Left lobe of liver (tissue), 2 donors: ENCODE measurements at regions not wholly inside any gene's neighbourhood (a gene's known extent, or its start where the extent isn't known, plus 50 kb on each side); places are given as distances from the start of the nearest gene placed in this dataset.

Source experiments
- ATAC-seq: fragments of 200-7000 bp; cut with Tn5 transposase; one replicate; pipeline ENCODE4 v1.9.1; 2020; ENCODE audit warnings: mild to moderate bottlenecking, moderate library complexity
- DNase-seq: peaks from one replicate; pipeline ENCODE4 v3.0.0-alpha.2; 2020; ENCODE audit warnings: low spot score
- donor health status: DM: no; HTN: no; CAD: no; lungs with moderate emphysema.
- donor health status: DM: no; HTN: yes; CAD: no.

DNA sequence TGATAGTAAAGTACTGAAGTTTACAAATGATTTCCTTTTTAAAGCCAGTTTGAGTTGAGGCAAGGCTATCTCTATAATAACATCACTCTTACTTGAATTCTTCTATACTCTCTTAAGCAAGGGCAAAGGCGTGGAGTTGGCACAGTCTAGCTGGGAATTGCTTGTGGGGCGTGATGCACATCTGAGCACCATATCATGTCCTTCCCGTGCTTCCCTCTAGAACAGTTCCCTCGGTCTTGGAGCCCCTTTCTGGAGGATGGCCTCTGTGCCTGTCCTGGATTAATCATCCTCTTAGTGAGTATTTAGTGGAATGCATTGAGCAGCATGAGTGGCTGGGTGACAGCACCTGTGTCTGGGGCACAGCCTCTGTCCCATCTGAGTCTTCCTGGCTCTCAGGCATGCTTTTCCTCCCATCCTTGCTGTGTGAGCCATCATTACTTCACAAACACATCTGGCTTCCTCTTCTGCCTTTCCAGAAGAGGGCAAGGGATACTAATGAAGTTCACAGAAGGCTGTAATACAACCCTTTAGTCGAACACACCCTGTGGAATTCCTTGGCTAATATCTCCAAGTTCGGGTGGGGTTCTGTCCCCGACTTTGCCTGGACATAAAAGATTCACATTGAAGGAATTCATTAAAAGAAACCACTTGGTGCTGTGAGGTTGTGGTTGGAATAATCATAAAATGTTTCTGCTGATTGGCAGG is 188.2 kb downstream of the FNDC1 start:
- DNase-seq (no peak), ATAC-seq (no peak)

GRCh38 chr6:159353193-159353592 is 184.0 kb downstream of the FNDC1 start:
- ATAC-seq (no peak), DNase-seq (no peak)

- no peak for DNase-seq
- no peak for ATAC-seq
Observed at GRCh38 chr6:159351707-159352106, 182.5 kb downstream of the FNDC1 start.

DNA sequence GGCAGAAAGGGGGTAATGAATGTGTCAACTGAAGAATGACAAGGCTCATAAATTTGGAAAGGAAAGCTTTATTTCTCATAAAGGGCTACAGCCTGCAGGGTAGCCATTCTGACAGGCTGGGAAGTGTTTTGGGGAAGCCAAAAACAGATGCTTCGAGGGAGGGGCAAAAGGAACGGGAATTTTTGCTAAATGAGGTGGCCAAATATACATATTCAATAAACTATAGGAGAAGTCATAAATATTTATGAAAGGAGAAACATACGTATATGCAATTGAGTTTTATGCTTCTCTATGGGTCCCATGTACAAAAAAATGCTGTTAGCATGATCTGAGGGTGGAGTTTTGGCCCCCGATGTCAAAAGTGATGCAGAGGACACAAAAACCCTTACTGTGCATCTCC is 180.7 kb downstream of the FNDC1 start:
- ATAC-seq (no peak), DNase-seq (no peak)

GRCh38 chr6:159343709-159344108 is 174.5 kb downstream of the FNDC1 start:
- ATAC-seq, result no peak
- no peak for DNase-seq

DNA sequence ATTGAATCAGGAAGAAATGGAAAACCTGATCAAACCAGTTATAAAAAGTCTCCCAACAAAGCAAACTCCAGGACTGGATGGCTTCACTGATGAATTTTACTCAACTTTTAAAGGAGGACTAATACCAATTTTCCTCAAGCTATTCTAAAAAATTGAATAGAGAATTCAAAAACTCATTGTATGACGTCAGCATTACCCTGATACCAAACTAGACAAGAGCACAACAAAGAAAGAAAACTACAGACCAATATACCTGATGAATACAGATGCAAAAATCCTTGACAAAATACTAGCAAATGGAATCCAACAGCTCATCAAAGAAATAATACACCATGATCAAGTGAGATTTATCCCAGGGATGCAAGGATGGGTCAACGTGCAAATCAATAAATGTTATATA is 172.9 kb downstream of the FNDC1 start:
- no peak for DNase-seq
- ATAC-seq, result no peak

GRCh38 chr6:159334068-159334467 is 164.9 kb downstream of the FNDC1 start:
- DNase-seq, result no peak
- ATAC-seq, result no peak

- ATAC-seq (no peak), DNase-seq (no peak)
Observed at GRCh38 chr6:159331451-159331850, 162.3 kb downstream of the FNDC1 start.

GRCh38 chr6:159329081-159329480 is 159.9 kb downstream of the FNDC1 start:
- no peak for ATAC-seq
- DNase-seq, result no peak

- DNase-seq, result no peak
- no peak for ATAC-seq
Observed at GRCh38 chr6:159328052-159328451, 158.9 kb downstream of the FNDC1 start.

DNA sequence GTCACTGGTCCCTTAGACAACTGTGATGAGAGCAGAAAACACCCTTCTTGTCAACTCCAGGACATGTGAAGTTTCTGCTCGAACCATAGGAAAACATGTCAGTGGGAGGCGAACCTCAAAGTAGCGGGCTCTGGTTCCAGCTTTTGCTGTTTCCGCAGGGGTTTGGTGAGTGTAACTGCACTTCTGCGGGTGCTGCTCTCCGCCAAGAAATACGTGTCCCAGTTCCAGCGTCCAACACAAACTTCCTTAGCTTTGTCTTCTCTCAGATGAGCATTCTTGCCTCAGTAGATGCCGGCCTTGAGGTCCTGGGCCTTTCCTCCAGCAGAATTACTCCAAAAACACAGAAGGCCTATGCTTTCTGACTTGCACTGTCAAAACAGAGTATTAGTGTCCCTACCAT is 156.3 kb downstream of the FNDC1 start:
- no peak for DNase-seq
- ATAC-seq, result no peak

DNA sequence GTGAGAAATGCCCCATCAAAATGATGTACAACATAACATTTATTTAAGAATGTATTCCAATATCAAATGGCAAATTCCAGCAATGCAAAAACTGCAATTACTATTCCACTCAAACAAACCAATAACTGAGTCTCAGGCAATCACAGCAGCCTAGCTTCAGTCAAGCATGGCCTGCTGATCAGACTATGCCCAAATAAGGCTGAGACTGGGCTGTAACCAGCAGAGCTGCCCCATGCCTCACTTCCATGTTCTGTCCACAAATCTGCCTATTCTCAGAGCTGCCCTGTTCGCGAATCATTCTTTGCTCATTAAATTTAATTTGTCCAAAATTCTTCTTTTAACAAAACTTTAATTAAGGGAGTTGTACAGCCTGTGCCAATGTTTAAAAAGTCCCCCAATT is 155.4 kb downstream of the FNDC1 start:
- DNase-seq (no peak), ATAC-seq (no peak)
